Stimulated activated memory B cell treated with anti-CD40 and anti-IgM and Interleukin-4, amounts not matched to agents 10 μg/mL and 1 μg/mL and 100 μg/mL, for 72 hours (primary cell): ENCODE measurements at regions not wholly inside any gene's neighbourhood (a gene's known extent, or its start where the extent isn't known, plus 50 kb on each side); places are given as distances from the start of the nearest gene placed in this dataset.

Source experiments
- ATAC-seq: fragments of 150-1000 bp; cut with Tn5 transposase; 2 replicates; pipeline ENCODE4 v1.10.0; 2021
- H3K27ac Mint-ChIP-seq: one replicate; pipeline ENCODE4 v1.8.0; 2022; ENCODE audit warnings: mild to moderate bottlenecking, mixed read lengths
- H3K27me3 Mint-ChIP-seq: one replicate; pipeline ENCODE4 v1.8.0; 2022; ENCODE audit warnings: mixed read lengths
- H3K36me3 Mint-ChIP-seq: one replicate; pipeline ENCODE4 v1.8.0; 2022; ENCODE audit warnings: mixed read lengths
- H3K4me1 Mint-ChIP-seq: one replicate; pipeline ENCODE4 v1.8.0; 2022; ENCODE audit warnings: mixed read lengths
- H3K4me3 Mint-ChIP-seq: one replicate; pipeline ENCODE4 v1.8.0; 2022; ENCODE audit warnings: mild to moderate bottlenecking, moderate library complexity, mixed read lengths
- H3K9me3 Mint-ChIP-seq: one replicate; pipeline ENCODE4 v1.8.0; 2022; ENCODE audit warnings: mixed read lengths

DNA sequence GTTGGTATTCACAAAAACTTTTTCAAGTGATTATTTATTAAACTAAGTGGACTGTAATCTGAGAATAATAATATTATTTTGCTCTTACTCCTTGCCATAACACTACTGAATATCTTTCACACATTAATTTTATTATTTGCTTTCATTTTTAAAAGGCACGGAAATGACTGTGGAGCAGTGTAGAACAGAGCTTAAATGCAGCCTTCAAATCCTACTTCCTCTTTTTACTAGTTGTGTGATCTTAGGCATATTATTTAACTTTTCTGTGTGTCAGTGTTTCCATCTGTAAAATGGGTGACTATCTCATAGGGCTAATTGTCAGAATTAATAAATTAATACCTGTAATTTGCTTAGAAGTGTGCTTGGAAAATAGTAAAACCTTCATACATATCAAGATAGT, 55.5 kb upstream of the SLC8A1 start:
- Mint-ChIP-seq H3K36me3 (no peaks in the 10 kb centered on the region), H3K9me3 (peaks cover 3% of the 10 kb centered on the region), H3K27ac (no peak overlapping the region), H3K4me3 (no peak overlapping the region), H3K27me3 (no peaks in the 10 kb centered on the region), H3K4me1 (no peaks in the 10 kb centered on the region)
- no peak for ATAC-seq

DNA sequence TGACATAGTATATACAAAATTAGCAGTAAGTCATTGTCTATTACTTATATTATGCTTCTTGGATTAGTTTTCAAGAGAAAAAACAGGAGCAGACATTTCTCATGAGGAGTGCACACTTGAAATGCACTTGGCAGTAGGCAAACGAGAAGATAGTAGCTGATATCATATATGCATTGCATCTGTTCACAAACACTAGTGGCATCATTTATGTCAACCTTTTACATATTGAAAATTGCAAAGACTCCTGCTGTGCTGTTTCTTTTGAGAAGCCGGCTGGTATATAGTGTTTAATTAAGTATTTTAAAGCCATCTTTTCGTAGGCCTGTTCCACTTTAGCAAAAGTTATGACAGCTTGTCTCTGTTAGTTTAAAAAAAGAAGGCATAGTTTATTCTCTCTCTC, 58.4 kb upstream of the SLC8A1 start:
- peaks cover 3% of the 10 kb centered on the region for H3K9me3 Mint-ChIP-seq
- no peak for ATAC-seq
- no peaks in the 10 kb centered on the region for H3K4me1 Mint-ChIP-seq
- no peaks in the 10 kb centered on the region for H3K27me3 Mint-ChIP-seq
- H3K4me3 Mint-ChIP-seq, result no peak overlapping the region
- no peaks in the 10 kb centered on the region for H3K36me3 Mint-ChIP-seq
- no peak overlapping the region for H3K27ac Mint-ChIP-seq

DNA sequence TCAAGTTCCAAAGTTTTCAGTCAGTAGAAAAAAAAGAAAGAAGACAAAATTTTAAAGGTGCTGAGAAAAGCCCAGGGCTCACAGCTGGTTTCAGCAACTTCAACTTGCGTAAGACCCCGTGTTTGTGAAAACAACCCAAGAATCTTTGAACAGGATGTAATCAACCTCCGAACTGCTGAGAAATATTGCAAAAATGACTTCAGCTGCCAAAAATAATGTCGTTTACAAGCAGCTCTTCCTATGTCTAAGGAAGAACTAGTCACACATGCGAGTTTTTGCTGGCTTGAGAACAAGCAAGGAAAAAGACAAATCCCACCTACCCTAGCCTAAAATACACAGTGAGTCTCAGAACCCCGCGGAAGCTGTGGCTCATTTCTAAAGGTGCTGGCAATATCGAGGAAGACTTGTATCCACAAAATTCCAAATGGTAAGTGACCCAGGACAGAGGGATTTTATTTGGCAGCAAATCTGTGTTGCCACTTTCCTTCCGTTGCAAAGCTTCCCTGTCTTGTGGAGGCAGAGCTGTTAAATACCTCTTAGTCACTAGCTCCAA, 59.8 kb upstream of the SLC8A1 start:
- Mint-ChIP-seq H3K27me3 (no peaks in the 10 kb centered on the region), H3K36me3 (no peaks in the 10 kb centered on the region), H3K4me1 (no peaks in the 10 kb centered on the region), H3K27ac (no peak overlapping the region), H3K4me3 (no peak overlapping the region), H3K9me3 (peaks cover 3% of the 10 kb centered on the region)
- ATAC-seq, result no peak

DNA sequence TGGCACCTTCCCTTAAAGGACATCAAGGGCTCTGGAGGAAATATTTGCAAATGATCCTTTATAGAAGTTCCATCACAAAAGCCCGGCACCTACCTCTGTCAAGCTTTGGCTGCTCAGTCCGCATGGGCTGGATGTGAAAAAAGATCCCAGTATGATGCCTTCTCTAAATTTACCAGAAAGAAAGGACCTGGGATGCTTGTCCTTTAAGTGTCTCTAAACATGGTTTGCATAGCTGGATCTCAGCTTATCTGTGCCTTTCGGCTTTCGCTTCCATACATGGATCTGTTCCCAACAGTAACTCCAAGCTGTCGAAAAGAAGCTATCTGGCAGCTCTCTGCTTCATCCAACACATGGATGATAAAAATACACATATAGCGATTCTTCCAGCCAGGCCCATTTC, 60.4 kb upstream of the SLC8A1 start:
- H3K4me1 Mint-ChIP-seq, result no peaks in the 10 kb centered on the region

DNA sequence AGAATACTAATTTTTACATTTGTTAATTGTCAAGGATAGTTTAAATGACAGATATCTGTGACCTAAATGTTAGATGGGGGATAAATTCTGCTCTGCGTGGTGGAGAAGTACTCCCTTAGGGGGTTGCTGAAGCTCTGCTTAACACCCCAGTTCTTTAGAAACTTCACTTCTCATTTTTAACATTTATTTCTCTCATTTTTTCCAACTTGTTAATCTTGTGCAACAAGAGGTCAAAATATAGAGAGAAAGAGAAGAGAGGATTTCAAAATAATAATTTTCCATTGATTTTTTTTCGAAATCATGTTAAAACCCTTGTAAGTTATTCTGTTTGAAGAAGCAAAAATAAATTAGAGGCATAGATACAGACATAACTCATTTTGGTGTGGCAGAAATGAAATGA, 61.3 kb upstream of the SLC8A1 start:
- Mint-ChIP-seq H3K4me3 (no peak overlapping the region), H3K9me3 (peaks cover 3% of the 10 kb centered on the region), H3K27me3 (no peaks in the 10 kb centered on the region), H3K27ac (no peak overlapping the region), H3K36me3 (no peaks in the 10 kb centered on the region), H3K4me1 (no peaks in the 10 kb centered on the region)
- no peak for ATAC-seq

More for the DNA sequence above, 60.4 kb upstream of the SLC8A1 start:
- no peak for ATAC-seq
- H3K27me3 Mint-ChIP-seq, result no peaks in the 10 kb centered on the region
- peaks cover 3% of the 10 kb centered on the region for H3K9me3 Mint-ChIP-seq
- H3K4me3 Mint-ChIP-seq, result no peak overlapping the region
- H3K27ac Mint-ChIP-seq, result no peak overlapping the region
- H3K36me3 Mint-ChIP-seq, result no peaks in the 10 kb centered on the region

DNA sequence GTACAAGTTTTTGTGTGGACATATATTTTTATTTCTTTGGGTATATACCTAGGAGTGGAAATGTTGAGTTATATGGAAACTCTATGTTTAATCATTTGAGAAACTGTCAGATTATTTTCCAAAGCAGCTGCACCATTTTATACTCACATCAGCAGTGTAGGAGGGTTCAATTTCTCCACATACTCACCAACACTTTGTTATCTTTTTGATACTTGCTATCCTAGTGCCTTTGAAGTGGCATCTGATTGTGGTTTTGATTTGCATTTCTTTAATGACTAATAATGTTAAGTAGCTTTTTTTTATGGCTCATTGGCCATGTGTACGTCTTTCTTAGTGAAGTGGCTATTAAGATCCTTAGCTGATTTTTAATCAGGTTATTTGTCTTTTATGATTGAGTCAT, 64.7 kb upstream of the SLC8A1 start:
- Mint-ChIP-seq H3K9me3 (peaks cover 5% of the 10 kb centered on the region), H3K36me3 (no peaks in the 10 kb centered on the region), H3K4me1 (no peaks in the 10 kb centered on the region), H3K27me3 (no peaks in the 10 kb centered on the region), H3K4me3 (no peak overlapping the region), H3K27ac (no peak overlapping the region)
- ATAC-seq, result no peak

DNA sequence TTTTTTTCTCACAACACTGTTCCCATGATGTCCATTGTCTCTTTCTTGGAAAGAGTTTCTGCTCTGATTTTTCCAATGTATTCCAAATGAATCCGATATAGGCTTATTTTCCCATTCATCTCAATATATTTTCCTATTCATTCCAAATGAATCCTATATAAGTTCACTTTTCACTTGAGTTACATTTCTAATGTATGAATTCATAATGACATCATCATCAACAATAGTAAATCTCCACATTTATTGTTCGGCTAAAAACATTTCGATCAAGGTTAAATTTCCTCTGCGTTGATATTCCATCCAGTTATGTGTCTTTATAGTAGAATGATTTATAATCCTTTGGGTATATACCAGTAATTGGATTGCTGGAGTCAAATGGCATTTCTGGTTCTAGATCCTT, 76.7 kb upstream of the SLC8A1 start:
- H3K4me3 Mint-ChIP-seq, result no peak overlapping the region
- no peak for ATAC-seq
- no peaks in the 10 kb centered on the region for H3K36me3 Mint-ChIP-seq
- peaks cover 4% of the 10 kb centered on the region for H3K9me3 Mint-ChIP-seq
- H3K27me3 Mint-ChIP-seq, result no peaks in the 10 kb centered on the region
- H3K27ac Mint-ChIP-seq, result no peak overlapping the region
- no peaks in the 10 kb centered on the region for H3K4me1 Mint-ChIP-seq

DNA sequence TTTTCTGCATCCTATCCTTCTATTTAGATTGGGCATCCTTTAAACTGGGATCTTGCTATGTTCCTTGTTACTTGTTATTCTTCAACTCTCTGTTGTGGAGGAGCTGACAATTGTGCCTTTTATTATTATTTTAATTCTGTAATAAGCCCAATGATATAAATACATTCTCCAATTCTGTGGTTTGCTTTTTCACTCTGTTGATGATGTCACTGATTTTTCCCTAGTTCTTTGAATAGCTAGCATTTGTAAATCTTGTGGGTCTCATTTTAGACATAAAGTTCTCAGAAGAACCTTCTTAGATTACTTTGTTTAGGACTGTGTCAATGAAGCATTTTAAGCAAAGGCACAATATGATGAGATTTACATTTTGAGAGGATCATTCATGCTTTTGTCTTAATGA, 79.5 kb upstream of the SLC8A1 start:
- ATAC-seq, result no peak
- no peak overlapping the region for H3K27ac Mint-ChIP-seq
- H3K36me3 Mint-ChIP-seq, result no peaks in the 10 kb centered on the region
- no peaks in the 10 kb centered on the region for H3K4me1 Mint-ChIP-seq
- no peaks in the 10 kb centered on the region for H3K27me3 Mint-ChIP-seq
- H3K9me3 Mint-ChIP-seq, result peaks cover 4% of the 10 kb centered on the region
- no peak overlapping the region for H3K4me3 Mint-ChIP-seq

DNA sequence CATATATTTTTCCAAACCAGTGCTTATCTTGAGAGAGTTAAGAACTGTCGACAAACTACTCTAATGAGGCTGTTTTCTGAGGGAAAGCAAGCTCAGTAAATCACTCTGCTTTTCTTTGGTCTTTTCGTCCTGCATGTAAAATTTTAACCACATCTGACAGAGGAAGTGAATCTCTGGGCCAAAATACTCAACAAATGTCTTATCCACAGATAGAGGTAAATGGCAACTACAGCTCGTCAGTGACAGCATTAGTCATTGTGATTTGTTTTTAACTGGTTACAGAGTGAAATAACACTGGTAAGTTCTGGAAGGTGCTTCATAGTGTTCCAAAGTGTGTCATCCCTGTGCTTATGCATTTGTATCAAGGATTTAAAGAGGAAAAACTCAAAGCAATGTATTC, 82.6 kb upstream of the SLC8A1 start:
- ATAC-seq, result no peak
- H3K4me3 Mint-ChIP-seq, result no peak overlapping the region
- no peaks in the 10 kb centered on the region for H3K9me3 Mint-ChIP-seq
- H3K27ac Mint-ChIP-seq, result no peak overlapping the region
- H3K27me3 Mint-ChIP-seq, result no peaks in the 10 kb centered on the region
- no peaks in the 10 kb centered on the region for H3K36me3 Mint-ChIP-seq
- no peaks in the 10 kb centered on the region for H3K4me1 Mint-ChIP-seq

DNA sequence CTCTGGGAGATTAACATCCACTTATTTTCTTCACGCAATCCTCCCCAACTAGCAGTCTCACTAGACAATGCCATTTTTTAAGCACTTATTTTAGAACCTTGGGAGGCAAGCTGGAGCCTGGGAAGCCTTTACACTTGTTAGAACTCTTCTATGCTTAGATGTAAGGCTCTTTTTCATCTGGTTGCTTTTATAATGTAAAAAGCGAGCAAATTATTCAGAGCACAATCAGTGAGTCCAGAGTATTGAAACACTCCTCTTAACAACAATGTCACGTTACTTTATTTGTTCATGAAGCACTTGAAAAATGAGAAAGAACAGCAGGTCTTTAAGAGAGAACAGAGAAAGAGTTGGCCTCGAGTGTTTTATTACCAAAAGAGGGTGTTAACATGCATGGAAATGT, 84.1 kb upstream of the SLC8A1 start:
- H3K36me3 Mint-ChIP-seq, result no peaks in the 10 kb centered on the region
- no peak overlapping the region for H3K4me3 Mint-ChIP-seq
- no peaks in the 10 kb centered on the region for H3K9me3 Mint-ChIP-seq
- ATAC-seq, result no peak
- no peak overlapping the region for H3K27ac Mint-ChIP-seq
- no peaks in the 10 kb centered on the region for H3K4me1 Mint-ChIP-seq
- H3K27me3 Mint-ChIP-seq, result no peaks in the 10 kb centered on the region

DNA sequence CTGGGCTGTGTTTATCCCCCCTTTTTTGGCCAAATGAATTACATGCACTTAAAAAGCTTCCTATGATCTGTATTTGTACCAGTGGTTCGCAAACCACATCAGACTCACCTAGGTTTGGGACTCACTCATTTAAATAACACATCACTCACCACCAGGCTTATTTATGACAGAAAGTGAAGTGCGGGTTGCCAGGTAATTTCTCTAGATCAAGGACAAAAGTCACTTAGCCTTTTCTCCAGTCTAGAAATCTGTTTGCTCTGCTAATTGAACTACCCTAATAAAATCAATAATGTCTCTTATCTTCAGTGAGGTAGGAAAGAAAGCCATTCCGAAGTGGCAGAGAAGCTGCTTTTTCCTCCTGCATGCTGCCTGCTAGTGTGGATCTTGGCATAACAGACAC, 88.1 kb upstream of the SLC8A1 start:
- no peaks in the 10 kb centered on the region for H3K9me3 Mint-ChIP-seq
- no peaks in the 10 kb centered on the region for H3K4me1 Mint-ChIP-seq
- no peaks in the 10 kb centered on the region for H3K36me3 Mint-ChIP-seq
- no peak overlapping the region for H3K4me3 Mint-ChIP-seq
- H3K27ac Mint-ChIP-seq, result no peak overlapping the region
- H3K27me3 Mint-ChIP-seq, result no peaks in the 10 kb centered on the region
- ATAC-seq, result no peak

DNA sequence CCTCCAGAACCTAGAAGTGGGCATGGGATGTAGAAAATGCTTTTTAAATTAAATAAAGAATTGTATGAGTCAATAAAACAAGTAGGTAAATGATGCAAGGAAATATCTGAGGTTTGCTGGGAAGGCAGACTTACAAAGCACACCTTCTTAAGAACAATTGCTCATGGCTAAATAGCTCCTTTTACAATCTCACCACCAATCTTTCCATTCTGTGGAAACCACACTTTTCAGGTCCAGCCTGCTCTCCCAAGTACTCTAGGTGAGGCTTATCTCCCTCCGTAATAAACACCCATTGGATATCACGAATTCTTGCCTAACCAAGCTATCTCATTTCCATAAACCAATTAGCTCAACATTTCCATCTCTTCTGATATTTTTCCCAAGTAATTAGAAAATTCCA, 91.5 kb upstream of the SLC8A1 start:
- no peak for ATAC-seq
- no peaks in the 10 kb centered on the region for H3K4me1 Mint-ChIP-seq
- H3K27me3 Mint-ChIP-seq, result no peaks in the 10 kb centered on the region
- no peaks in the 10 kb centered on the region for H3K9me3 Mint-ChIP-seq
- H3K27ac Mint-ChIP-seq, result no peak overlapping the region
- H3K36me3 Mint-ChIP-seq, result no peaks in the 10 kb centered on the region
- H3K4me3 Mint-ChIP-seq, result no peak overlapping the region

DNA sequence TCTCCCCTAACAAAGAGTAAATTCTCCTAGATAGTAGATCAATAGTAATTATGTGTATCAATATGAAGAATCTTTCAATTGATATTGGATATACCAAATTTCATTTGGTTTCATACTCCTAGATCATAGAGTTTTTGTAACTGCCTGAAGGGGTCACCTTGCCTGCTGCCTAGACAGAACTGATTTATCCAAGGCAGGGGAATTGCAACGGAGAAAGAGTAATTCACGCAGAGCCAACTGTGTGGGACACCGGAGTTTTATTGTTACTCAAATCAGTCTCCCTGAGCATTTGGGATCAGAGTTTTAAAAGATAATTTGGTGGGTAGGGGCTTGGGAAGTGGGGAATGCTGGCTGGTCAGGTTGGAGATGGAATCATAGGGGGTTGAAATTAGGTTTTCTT, 92.2 kb upstream of the SLC8A1 start:
- H3K27me3 Mint-ChIP-seq, result no peaks in the 10 kb centered on the region
- H3K9me3 Mint-ChIP-seq, result no peaks in the 10 kb centered on the region
- H3K4me3 Mint-ChIP-seq, result no peak overlapping the region
- no peak for ATAC-seq
- H3K36me3 Mint-ChIP-seq, result no peaks in the 10 kb centered on the region
- no peaks in the 10 kb centered on the region for H3K4me1 Mint-ChIP-seq
- no peak overlapping the region for H3K27ac Mint-ChIP-seq

DNA sequence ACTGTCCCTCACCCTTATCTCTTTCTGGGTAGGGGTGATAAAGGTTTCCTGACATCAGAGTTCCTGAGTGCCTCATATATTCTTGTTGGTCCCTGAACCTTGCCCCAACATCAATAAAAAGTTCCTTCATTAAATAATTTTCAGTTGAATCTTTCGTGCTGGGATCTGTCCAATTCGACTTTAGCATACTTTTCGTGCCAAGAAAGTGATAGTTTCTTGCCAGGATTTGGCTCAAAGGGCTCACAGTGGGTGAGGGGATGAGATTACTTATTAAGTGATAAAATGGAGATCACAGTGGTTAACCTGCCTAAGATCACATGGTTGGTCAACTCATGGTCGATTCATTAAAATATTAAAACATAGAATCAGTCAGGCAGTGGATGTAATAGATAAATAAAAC, 93.8 kb upstream of the SLC8A1 start:
- no peak for ATAC-seq
- H3K27ac Mint-ChIP-seq, result no peak overlapping the region
- no peaks in the 10 kb centered on the region for H3K9me3 Mint-ChIP-seq
- H3K27me3 Mint-ChIP-seq, result no peaks in the 10 kb centered on the region
- no peaks in the 10 kb centered on the region for H3K36me3 Mint-ChIP-seq
- no peak overlapping the region for H3K4me3 Mint-ChIP-seq
- H3K4me1 Mint-ChIP-seq, result no peaks in the 10 kb centered on the region

DNA sequence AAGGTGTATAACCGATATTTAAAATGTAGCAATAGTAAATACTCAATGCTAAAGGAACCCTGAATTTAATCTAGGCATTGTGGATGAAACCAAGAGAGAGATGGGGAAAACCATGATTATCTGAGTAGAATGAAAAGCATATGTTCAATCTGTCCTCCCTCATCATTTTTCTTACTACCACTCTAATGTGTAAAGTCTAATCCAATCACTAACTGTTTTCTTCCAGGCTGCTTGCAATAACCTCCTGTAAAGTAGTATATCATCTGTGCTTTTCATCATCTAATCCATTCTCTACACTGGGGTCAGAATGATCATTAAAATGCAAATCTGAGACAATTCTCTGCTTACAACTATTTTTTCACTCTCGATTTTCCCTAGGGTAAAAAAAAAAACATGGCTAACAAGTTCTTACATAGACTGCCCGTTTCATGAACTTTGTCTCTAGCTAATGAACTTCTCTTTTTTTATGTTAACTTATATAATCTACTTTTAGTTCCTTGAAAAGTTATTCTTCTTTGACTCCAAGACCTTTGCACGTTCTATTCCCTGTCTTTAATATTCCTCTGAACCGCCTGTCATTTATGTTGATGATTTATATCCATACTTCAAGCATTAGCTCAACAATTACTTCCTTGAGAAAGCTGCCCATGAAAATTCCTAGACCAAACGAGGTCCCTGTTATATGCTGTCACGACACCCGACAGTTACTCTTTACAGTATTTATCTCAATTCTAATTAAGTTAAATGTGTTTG, 94.7 kb upstream of the SLC8A1 start:
- H3K4me1 Mint-ChIP-seq, result no peaks in the 10 kb centered on the region
- H3K27ac Mint-ChIP-seq, result no peak overlapping the region
- no peaks in the 10 kb centered on the region for H3K36me3 Mint-ChIP-seq
- no peak overlapping the region for H3K4me3 Mint-ChIP-seq
- no peaks in the 10 kb centered on the region for H3K9me3 Mint-ChIP-seq
- ATAC-seq, result no peak
- no peaks in the 10 kb centered on the region for H3K27me3 Mint-ChIP-seq

DNA sequence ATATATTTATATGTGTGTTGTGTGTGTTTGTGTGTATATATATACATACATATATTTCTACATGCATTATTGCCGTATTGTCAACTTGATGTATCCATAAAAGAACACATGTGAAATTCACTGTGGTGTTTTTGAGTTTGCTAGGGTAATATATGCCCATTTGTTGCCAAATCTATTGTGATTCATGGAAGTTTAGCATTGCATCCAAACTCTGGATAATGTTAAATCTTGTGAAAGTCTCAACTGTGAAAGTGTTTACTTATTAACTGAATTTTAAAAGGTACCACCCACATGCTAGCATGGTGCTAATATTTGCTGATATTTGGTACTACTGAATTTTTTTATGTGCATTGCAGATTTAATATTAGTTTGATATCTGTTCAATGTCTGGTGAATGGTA, 96.6 kb upstream of the SLC8A1 start:
- H3K4me3 Mint-ChIP-seq, result no peak overlapping the region
- no peak overlapping the region for H3K27ac Mint-ChIP-seq

More for the DNA sequence above, 96.6 kb upstream of the SLC8A1 start:
- Mint-ChIP-seq H3K4me1 (no peaks in the 10 kb centered on the region), H3K9me3 (no peaks in the 10 kb centered on the region), H3K36me3 (no peaks in the 10 kb centered on the region), H3K27me3 (peaks cover 8% of the 10 kb centered on the region)
- no peak for ATAC-seq
